Keratinocyte (primary cell): ENCODE measurements at regions not wholly inside any gene's neighbourhood (a gene's known extent, or its start where the extent isn't known, plus 50 kb on each side); places are given as distances from the start of the nearest gene placed in this dataset.

Experiments
- DNase-seq: peaks from one replicate; pipeline ENCODE4 v3.0.0-alpha.2; 2011; ENCODE audit warnings: low read depth, missing footprints, low spot score
- FAIRE-seq: peaks from 2 replicates; lab custom pipeline; 2011; peaks lifted over from hg19 to GRCh38; lab: Jason Lieb, UNC
- H2AFZ ChIP-seq: 2 replicates; pipeline ENCODE4 v1.6.0; 2012; ENCODE audit warnings: low read length, control low read depth, inconsistent platforms; ENCODE audit not compliant: control insufficient read depth
- H3K27ac ChIP-seq: 2 replicates; pipeline ENCODE4 v1.5.1; 2011; ENCODE audit warnings: low read length; ENCODE audit not compliant: control insufficient read depth, insufficient read depth
- H3K27me3 ChIP-seq: 3 replicates; pipeline ENCODE4 v1.6.0; 2011; ENCODE audit warnings: low read length; ENCODE audit not compliant: control insufficient read depth, insufficient read depth; ENCODE audit errors: extremely low read depth
- H3K36me3 ChIP-seq, 2 experiments: 2 replicates in 1 of 2; 3 replicates in 1 of 2; pipeline ENCODE4 v1.5.1; 2011; ENCODE audit warnings: low read length in 2 of 2, mild to moderate bottlenecking in 1 of 2; ENCODE audit not compliant: control insufficient read depth in 2 of 2, insufficient read depth in 2 of 2; ENCODE audit errors: extremely low read depth in 1 of 2
- H3K4me1 ChIP-seq: 3 replicates; pipeline ENCODE4 v1.5.1; 2011; ENCODE audit warnings: low read length; ENCODE audit not compliant: control insufficient read depth, insufficient read depth; ENCODE audit errors: extremely low read depth
- H3K4me2 ChIP-seq: 3 replicates; pipeline ENCODE4 v1.6.0; 2011; ENCODE audit warnings: low read depth, low read length; ENCODE audit not compliant: control insufficient read depth, insufficient read depth; ENCODE audit errors: extremely low read depth
- H3K4me3 ChIP-seq, 3 experiments: fragments of 200-600 bp in 1 of 3; sonication (generic) in 1 of 3; 2 replicates in 2 of 3; 3 replicates in 1 of 3; pipeline ENCODE4 v1.5.1; 2011 to 2016; ENCODE audit warnings: low read length in 3 of 3, mild to moderate bottlenecking in 3 of 3, control low read depth in 2 of 3, inconsistent platforms in 1 of 3, low read depth in 1 of 3, mixed read lengths in 1 of 3, mixed run types in 1 of 3, moderate library complexity in 1 of 3; ENCODE audit not compliant: control insufficient read depth in 2 of 3, insufficient read depth in 2 of 3; ENCODE audit errors: extremely low read depth in 1 of 3
- H3K79me2 ChIP-seq: 2 replicates; pipeline ENCODE4 v1.6.0; 2012; ENCODE audit warnings: low read length; ENCODE audit not compliant: control insufficient read depth, insufficient read depth
- H3K9ac ChIP-seq: 3 replicates; pipeline ENCODE4 v1.6.0; 2011; ENCODE audit warnings: low read length; ENCODE audit not compliant: control insufficient read depth, insufficient read depth; ENCODE audit errors: extremely low read depth
- H3K9me1 ChIP-seq: 3 replicates; pipeline ENCODE4 v1.6.0; 2011; ENCODE audit warnings: low read length; ENCODE audit not compliant: control insufficient read depth, insufficient read depth; ENCODE audit errors: extremely low read depth
- H3K9me3 ChIP-seq: 2 replicates; pipeline ENCODE4 v1.5.1; 2012; ENCODE audit warnings: low read depth, low read length; ENCODE audit not compliant: control insufficient read depth
- H4K20me1 ChIP-seq: 3 replicates; pipeline ENCODE4 v1.6.0; 2011; ENCODE audit warnings: low read length; ENCODE audit not compliant: control insufficient read depth, insufficient read depth; ENCODE audit errors: extremely low read depth
- CTCF ChIP-seq, 3 experiments: IDR thresholded peaks in 1 of 3; conservative IDR thresholded peaks in 1 of 3; optimal IDR thresholded peaks in 1 of 3; 2 replicates in 2 of 3; 3 replicates in 1 of 3; pipeline versions ENCODE3 to v1.5.1; 2011; ENCODE audit warnings: low read length in 3 of 3, mild to moderate bottlenecking in 3 of 3, moderate library complexity in 2 of 3, control low read depth in 1 of 3, inconsistent platforms in 1 of 3; ENCODE audit not compliant: insufficient read depth in 2 of 3; ENCODE audit errors: extremely low read depth in 1 of 3
- EZH2 ChIP-seq: IDR thresholded peaks from one replicate; pipeline ENCODE4 v1.6.1; 2012; ENCODE audit warnings: inconsistent platforms, mild to moderate bottlenecking, low read length, moderate library complexity
- dilution Hi-C: fragments of 300-500 bp; cut with MboI; formaldehyde crosslinking; loops from one replicate; pipeline ENCODE4 v1.7.0; 2020; ENCODE audit warnings: low sequenced_read_pairs; ENCODE audit not compliant: extremely low pct_ligation_motif_present

GRCh38 chr15:72856549-72857040 lies 73.0 kb upstream of the ADPGK start:
- no peaks in the 10 kb centered on the region for H3K36me3 ChIP-seq
- no peak for TF ChIP-seq CTCF (optimal IDR thresholded peaks at IDR 0.05 in 1 of 3, IDR thresholded peaks at IDR 0.05 in 1 of 3, conservative IDR thresholded peaks at IDR 0.05 in 1 of 3; ENCODE audit: extremely low read depth in 1 of 3, insufficient read depth in 2 of 3, low read length in 3 of 3)
- no peak for TF ChIP-seq EZH2
- no peak overlapping the region for H3K4me2 ChIP-seq
- no peaks in the 10 kb centered on the region for H3K4me1 ChIP-seq
- no peak for FAIRE-seq
- H4K20me1 ChIP-seq, result no peaks in the 10 kb centered on the region
- dilution Hi-C loops, result no loop called here
- DNase-seq, result no peak
- no peak overlapping the region for H3K4me3 ChIP-seq
- no peaks in the 10 kb centered on the region for H3K9me1 ChIP-seq
- H3K9ac ChIP-seq, result no peak overlapping the region
- no peak overlapping the region for H2AFZ ChIP-seq
- H3K27ac ChIP-seq, result no peak overlapping the region
- peaks cover 4% of the 10 kb centered on the region for H3K27me3 ChIP-seq
- no peaks in the 10 kb centered on the region for H3K9me3 ChIP-seq
- H3K79me2 ChIP-seq, result no peaks in the 10 kb centered on the region

GRCh38 chr15:72855791-72856190 lies 72.2 kb upstream of the ADPGK start:
- TF ChIP-seq CTCF (optimal IDR thresholded peaks at IDR 0.05 in 1 of 3, IDR thresholded peaks at IDR 0.05 in 1 of 3, conservative IDR thresholded peaks at IDR 0.05 in 1 of 3; ENCODE audit: extremely low read depth in 1 of 3, insufficient read depth in 2 of 3, low read length in 3 of 3), result no peak
- no peak for TF ChIP-seq EZH2
- H2AFZ ChIP-seq, result no peak overlapping the region
- no peaks in the 10 kb centered on the region for H4K20me1 ChIP-seq
- H3K9me3 ChIP-seq, result no peaks in the 10 kb centered on the region
- no peak overlapping the region for H3K4me2 ChIP-seq
- H3K27ac ChIP-seq, result no peak overlapping the region
- no peaks in the 10 kb centered on the region for H3K9me1 ChIP-seq
- H3K4me1 ChIP-seq, result no peaks in the 10 kb centered on the region
- H3K36me3 ChIP-seq, result no peaks in the 10 kb centered on the region
- no peaks in the 10 kb centered on the region for H3K79me2 ChIP-seq
- peaks cover 4% of the 10 kb centered on the region for H3K27me3 ChIP-seq
- DNase-seq (no peak), FAIRE-seq (no peak)
- H3K4me3 ChIP-seq, result no peak overlapping the region
- dilution Hi-C loops, result no loop called here
- no peak overlapping the region for H3K9ac ChIP-seq
